Testis (tissue), 2 donors: ENCODE measurements at regions not wholly inside any gene's neighbourhood (a gene's known extent, or its start where the extent isn't known, plus 50 kb on each side); places are given as distances from the start of the nearest gene placed in this dataset.

Experiments used
- CTCF ChIP-seq, 3 experiments: fragments of 450-650 bp in 2 of 3; fragments of 200-600 bp in 1 of 3; sonication (generic) in 1 of 3; IDR thresholded peaks; one replicate each; pipeline ENCODE4 v1.5.1; 2016 to 2019; ENCODE audit warnings: antibody characterized with exemption in 3 of 3, mild to moderate bottlenecking in 2 of 3, moderate library complexity in 1 of 3
- POLR2A ChIP-seq: fragments of 450-650 bp; IDR thresholded peaks from one replicate; pipeline ENCODE4 v1.6.1; 2017; ENCODE audit warnings: antibody characterized with exemption, mild to moderate bottlenecking, moderate library complexity

- no peak for TF ChIP-seq CTCF (IDR thresholded peaks at IDR 0.05)
- no peak for TF ChIP-seq POLR2A
Measured at GRCh38 chr20:55160037-55160436, 684.6 kb downstream of the DOK5 start.
